Suppressor macrophage treated with lipopolysaccharide for 1 hour (primary cell): ENCODE measurements at regions not wholly inside any gene's neighbourhood (a gene's known extent, or its start where the extent isn't known, plus 50 kb on each side); places are given as distances from the start of the nearest gene placed in this dataset.

Experiments used
- DNase-seq, 3 donors: peaks; one replicate each; pipeline ENCODE4 v3.0.0-alpha.2; 2020 to 2022

DNA sequence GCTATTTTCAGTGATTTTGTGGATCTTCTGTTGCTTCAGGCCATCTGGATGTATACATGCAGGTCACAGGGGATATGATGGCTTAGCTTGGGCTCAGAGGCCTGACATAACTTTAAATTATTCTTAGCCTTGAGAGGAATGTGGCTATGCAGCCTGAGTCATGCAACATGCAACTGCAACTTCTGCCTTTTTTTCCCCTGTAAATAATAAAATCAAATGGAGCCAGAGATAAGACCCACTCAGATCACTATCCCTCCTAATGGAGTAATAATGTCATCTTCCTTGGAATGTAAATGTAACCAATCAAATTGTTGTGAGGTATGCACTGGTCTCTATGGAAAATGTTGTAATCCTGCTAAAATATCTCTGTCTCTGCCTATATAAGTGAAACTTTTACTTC, 54.9 kb downstream of the MAGEB17 start:
- no peak for DNase-seq

DNA sequence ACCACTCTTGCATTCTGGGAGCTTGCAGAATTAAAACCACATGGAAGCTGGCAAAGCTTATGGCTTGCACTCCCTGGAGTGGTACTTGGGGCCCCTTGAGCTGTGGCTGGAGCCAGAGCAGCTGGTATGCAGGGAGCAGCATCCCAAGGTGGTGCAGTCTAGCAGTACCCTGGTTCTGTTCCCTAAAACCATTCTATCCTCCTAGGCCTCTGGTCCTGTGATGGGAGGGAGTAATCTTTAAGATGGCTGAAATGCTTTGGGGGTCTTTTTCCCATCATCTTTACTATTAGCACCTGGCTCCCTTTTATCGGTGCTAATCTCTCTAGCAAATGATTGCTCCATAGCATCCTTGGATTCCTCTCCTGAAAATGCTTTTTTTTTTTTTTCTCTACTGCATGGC, 56.1 kb downstream of the MAGEB17 start:
- DNase-seq, result no peak

DNA sequence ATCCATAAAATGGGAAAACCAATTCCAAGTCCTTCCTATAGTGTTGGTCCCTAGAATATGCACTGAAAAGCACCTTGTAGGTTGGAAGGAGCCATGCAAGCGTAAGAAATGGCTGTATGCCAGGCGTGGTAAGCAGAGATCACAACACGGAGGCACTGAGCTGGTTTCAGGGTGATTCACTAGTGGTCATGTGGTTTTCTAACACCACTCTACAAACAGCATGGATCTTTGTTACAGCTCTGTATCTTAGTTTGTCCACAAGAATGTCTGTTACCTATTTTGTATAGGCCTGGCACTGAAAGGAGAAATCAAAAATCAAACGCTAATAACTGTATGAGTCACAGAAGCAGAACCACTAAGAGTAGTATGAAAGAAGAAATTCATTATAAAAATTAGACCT, 71.9 kb downstream of the MAGEB17 start:
- no peak for DNase-seq

DNA sequence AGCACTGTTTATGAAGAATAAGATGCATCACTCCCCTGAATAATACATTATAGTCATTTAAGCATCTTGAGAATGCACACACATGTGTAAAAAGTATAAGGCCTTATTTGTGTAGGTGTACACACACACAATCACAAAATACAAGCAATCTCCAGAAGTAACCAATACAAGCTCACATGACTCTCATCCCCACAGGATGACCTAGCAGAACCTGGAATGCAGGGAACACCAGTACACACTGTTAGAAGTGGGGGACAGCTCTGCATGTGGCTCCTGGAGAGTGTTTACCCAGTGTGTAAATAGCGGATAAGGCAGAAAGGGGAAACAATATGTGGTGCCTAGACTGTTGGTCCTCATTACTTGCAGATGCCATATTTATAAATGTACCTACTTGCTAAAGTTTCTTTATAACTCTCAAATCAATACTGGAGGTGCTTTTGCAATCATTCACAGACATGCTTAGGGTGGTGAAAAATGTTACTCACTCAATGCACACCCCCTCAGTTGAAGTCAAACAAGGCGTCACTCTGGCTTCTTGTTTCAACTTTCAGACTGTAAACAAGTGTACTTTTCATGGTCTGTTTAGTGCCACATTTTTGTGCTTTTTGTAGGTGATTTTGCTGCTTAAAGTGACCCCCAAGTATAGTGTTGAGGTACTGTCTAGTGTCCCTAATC, 73.1 kb downstream of the MAGEB17 start:
- no peak for DNase-seq

DNA sequence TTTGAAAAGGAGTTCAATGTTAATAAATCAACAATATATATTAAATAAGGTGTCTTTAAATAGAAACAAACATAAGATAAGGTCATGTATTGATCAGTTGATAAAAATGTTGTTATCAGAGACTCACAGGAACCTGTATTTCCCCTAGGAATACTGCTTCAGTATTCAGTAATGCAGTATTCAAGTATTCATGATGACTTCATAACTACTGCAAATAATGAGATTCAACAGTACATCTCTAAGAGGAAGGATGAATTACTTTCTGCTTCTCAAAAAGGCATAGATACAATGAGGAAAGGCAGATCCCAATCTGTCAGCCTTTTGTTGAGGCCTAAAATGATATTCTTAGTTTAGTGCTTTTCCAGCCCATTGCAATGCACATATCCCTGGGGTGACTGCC, 73.7 kb downstream of the MAGEB17 start:
- DNase-seq, result no peak

DNA sequence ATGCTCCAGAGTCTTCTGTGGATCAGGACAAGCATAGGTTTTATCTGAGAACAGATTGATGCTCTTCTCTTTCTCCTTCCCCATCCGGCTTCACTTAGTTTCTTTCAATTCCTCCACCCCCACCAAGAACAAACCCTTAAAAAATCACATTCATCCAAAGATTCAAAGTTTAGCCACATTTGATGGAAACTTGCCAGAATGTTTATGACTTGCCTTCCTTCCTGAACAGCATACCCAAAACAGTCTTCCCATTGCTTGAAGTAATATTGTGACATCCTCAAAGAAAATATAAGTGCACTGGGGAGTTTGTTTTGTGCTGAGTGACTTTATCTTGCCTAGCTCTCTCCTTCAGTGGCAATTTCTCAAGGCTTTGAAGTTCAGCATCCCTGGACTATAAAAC, 83.0 kb downstream of the MAGEB17 start:
- no peak for DNase-seq

DNA sequence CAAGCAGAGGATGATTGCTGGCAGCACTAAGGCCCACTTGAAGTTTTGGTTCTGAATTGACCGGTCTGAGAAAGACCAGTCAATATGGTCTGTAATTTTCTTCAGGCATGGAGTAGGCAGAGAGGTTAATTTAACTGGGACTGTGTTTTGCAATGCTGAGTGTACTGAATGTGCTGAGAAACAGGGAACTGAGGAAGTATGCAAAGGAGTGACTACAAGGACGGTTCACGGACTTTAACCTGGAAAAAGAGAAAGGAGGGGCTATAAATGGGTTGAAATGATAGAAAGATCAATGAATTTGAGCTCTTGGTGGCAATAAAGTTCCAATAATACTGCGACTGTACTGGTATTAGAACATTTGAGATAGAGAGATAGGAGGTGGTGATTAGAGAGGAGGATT, 84.5 kb downstream of the MAGEB17 start:
- no peak for DNase-seq

DNA sequence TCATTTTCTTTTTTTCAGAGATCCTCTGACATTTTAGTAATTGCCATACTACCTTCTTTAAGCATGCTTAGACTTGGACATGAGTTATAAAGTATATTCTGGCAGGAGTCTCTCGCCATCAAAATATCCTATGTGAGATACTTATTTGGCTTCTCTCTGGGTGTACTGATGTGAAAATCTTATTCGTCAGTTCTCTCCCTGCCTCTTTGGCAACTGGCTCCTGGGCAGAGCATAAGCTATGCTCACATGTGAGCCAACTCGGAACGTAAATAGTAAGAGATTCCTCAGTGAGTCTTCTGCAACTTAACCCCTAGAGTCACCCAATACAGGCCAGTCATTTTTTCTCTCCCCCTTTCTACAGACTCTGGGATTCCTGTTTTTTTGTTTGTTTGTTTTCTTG, 91.6 kb downstream of the MAGEB17 start:
- no peak for DNase-seq

DNA sequence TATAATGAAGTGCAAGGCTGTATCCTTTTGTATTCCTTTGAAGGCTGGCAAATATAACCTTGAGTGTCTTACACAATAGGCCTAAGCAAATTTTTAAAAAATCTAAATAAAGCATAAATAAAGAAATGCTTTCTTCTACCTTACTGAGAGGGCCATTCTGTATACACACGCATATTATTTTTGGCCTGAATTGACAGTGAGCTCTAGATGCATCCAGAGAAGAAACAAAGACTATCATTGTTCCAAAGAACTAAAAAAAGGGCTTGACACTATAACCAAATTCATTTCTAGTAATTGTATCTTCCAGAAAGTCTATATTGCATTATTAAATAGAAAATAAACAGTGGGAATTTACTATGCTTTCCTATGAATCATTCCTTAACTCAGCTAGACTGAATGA, 100.2 kb downstream of the MAGEB17 start:
- no peak for DNase-seq

DNA sequence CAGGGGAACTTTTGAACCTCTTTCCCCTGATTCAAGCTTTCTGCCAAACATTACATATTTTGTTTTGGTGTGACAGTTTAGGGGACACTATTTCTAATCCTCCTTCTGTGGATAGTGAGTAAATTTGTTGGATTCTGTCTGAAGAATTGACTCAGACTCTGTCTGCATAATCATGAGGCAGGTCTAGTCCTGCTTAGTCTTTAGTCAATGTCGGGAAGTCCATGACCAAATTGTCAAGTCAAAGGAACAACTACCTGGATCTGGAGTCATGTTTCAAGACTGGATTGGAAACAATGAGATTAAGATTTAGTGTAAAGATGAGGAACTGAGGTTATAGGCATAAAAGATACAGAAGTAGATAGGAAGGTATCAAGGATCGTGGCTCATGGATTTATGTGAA, 100.9 kb downstream of the MAGEB17 start:
- no peak for DNase-seq

DNA sequence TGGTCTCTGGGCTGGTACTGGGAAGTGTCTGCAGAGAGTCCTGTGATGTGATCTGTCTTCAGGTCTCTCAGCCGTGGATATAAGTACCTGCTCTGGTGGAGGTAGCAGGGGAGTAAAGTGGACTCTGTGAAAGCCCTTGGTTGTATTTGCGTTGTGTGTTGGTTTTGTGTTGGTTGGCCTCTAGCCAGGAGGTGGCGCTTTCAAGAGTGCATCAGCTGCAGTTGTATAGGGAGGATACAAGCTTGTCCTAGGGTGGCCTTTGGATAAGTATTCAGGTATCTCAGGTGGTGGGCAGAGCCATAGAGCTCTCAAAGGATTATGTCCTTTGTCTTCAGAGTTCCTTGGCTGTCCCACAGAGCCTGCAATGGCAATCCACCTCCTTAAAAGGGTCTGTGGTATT, 111.6 kb downstream of the MAGEB17 start:
- DNase-seq, result no peak

DNA sequence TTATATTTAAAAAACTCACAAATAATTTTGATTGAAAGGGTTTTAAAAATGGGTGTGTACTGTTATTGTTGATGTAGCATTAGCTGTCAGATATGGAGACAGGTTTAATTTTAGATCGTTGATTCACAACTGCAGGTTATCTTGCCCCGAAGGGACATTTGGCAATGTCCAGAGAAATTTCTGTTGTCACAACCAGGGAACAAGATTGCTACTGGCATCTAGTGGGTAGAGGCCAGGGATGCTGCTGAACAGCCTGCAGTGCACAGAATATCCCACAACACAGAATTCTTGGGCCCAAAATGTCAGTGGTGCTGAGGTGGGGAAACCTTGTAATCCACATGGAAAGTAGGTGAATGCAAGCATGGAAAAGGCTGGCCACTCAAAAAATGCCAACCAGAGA, 114.9 kb downstream of the MAGEB17 start:
- DNase-seq, result no peak

DNA sequence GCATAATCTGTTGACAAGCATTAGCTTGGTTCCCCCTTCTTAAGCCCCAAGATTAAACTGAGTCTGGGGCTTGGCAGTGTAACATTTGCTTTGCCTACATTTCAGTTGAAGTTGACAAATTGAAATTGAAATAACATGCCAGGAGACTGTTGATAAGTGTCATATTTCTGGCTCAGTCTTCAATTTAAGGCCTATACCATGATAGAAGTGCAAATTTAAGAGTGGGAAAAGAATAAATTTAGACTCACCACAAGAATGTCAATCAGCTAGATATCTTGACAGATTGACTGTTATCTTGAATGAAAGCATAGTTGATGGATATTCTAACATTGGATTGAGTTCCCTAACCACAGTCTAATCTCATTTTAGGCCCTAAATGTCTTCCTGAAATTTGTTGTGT, 117.6 kb downstream of the MAGEB17 start:
- DNase-seq, result no peak

DNA sequence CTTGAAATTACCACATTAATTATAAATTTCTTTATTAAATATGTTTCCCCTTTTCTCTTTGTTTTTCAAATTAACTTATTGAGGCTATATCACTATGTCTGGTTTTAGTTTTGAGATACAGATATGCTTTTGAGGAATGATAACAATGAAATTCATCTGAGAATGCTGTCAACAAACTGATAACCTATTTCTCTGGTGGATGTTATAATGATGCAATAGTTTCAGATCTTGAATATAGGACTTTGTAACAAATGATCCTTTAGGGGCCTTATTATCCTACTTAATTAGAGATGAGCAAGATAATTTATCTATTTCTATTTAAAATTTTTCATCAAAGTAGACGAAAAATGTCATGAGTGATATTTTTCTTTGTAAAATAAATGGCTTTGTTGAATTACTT, 123.7 kb downstream of the MAGEB17 start:
- DNase-seq, result no peak

DNA sequence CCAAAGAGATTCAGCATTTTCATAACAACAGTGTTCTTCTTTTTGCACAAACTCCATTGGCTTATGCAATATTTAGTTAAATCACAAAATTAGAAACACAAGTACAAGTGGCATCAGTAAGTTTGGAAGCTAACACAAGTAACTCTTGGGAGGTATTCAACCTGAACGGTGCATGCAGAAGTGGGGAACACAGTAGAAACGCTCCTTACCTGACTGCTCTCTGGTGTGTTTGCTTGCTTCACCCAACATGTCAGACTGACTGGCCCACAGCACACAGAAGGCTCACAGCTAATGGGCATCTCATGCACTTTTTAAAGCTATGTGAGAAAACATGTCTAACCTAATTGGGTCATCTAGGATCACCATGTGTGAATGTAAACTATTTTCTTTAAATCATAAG, 133.6 kb downstream of the MAGEB17 start:
- DNase-seq, result no peak

DNA sequence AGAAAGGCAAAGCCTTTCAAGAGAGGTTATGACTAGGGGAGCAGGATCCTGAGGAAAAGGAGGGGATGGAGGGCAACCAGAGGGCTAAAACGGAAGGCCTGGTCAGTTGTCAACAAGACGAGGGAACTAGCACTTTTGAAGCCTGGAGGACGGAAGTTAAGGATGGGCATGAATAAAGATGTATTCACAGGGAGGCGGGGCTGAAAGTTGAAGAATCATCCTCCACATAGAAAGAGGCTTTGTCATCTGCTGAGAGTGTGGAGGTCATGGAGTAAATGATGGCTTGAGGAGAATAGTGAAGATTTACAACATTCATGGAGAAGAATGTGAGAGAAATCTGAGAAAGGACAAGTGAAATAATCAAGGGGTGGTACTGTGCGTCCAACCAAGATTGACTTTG, 137.5 kb downstream of the MAGEB17 start:
- DNase-seq, result no peak

DNA sequence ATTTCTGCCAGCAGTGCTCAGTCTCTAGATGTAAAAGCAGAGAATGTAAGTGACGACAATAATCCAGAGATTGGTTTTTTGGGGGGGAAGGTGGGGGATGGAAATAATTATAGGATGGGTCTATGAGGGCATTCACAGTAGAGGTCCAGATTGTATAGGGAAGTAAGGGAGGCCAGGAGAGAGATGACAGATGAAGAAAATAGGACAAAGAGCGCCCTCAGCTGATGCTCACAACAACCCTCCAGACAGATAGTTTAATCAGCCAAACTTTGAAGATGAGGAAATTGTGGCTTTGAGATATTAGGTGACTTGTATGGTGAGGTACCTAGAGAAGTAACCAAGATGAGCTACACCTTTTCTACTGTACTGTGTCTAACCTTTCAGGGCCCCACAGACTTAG, 137.9 kb downstream of the MAGEB17 start:
- no peak for DNase-seq

DNA sequence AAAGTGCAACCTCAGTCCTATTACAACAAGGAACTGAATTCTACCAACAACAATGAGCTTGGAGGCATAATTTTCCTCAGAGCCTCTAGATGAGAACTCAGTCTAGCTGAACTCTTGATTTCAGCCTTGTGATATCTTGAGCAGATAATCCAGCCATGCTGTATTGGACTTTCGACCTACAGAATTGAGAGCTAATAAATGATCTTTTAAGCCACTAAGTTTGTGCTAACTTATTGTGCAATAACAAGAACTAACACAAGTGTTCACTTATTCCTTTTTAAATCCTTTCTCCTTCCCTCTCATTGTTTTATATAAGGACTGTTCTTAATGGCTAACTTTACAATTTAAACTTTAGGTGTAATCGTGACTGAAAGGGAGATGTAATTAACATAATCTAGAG, 140.7 kb downstream of the MAGEB17 start:
- no peak for DNase-seq

DNA sequence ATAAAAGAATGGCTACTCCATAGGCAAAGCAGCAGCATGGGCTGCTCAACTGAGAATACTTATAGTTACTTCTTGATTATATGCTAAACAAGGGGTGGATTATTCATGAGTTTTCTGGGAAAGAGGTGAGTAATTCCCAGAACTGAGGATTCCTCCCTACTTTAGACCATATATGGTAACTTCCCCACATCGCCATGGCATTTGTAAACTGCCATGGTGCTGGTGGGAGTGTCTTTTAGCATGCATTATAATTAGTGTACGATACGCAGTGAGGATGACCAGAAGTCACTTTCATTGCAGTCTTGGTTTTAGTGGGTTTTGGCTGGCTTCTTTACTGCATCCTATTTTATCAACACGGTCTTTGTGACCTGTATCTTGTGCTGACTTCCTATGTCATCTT, 141.5 kb downstream of the MAGEB17 start:
- DNase-seq, result no peak

DNA sequence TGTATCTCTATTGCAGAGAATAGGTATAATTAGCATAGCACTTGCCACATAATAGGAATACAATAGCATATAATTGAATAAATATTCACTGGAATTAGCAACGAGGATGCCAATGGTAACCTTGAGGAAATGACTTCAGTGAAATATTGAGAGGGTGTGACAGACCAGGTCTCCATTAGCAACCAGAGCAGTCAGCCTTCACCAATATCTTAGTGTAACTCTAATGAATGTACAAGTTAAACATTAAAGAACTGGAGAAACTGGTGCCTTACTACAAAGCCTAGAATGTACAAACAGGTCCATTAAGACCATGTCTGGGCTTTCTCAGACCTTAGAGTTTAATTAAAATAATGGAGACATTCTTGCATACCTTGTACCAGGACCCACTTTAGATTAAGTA, 143.0 kb downstream of the MAGEB17 start:
- no peak for DNase-seq

DNA sequence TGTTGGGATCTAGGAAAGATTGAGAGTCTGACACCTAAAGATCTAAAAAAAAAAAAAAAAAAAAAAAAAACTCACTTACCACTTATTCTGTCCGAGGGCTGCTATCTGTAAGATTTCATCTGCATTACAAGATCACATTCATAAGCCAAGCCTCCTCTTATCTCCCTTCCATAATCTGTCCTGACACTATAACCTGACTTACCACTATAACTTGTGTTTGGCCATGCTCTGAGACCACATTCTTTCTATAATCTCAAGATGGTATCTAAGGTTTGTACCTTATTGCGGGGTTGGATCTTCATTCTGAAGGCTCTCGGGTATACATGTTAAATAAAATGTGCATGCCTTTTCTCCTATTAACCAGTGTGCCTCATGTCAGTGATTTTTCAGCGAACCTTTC, 144.4 kb downstream of the MAGEB17 start:
- no peak for DNase-seq

DNA sequence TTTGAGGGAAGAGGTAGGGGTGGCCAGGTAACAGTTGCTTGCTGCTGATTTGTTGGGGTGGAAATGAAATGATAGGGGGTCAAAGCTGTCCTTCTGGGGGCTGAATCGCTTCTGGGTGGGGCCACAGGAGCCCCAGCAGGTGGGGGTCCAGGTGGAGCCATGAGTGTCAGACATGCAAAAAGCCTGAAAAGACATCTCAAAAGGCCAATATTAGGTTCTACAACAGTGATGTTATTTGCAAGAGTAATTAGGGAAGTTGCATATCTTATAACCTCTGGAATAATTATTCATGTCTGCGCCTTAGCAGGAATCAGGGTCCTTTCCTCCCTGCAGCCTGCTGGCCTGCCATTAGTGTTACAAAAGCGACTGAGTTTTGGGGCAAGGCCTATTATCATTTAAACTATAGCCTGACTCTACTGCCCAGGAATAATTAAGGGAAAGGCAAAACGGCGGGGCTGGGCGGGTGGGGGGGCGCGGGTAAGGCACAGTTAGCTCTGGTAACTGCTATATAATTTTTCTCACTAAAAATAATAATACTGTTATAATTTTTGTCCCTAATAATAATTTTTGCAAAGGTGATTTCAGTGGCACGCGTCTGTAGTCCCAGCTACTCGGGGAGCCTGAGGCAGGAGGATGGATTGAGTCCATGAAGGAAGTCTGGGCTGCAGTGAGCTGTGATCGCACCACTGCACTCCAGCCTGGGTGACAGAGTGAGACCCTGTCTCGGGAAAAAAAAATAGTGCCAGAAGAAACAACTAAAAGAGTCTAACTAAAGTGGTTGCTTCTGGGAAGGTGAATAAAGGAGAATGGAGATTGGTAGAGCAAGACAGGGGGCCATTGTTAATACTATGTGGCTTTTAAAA, 145.7 kb downstream of the MAGEB17 start:
- no peak for DNase-seq

DNA sequence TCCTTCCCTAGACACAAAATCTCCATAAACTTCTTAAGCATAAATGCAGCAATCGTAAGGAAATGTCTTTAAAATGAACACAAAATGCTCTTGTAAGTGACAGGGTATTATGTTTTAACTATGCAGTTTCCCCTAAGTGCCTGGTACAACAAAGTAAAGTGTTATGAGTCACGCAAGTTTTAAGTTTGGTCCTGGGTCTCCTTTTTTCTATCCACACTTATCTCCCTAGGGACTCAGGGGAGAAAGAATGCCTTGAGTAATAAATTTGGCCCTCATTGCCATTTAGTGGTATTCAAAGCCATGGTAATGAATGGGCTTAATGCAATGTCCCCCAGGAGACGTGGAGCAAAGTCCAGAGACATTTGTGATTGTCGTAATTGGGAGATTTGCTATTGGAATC, 149.1 kb downstream of the MAGEB17 start:
- DNase-seq, result no peak

DNA sequence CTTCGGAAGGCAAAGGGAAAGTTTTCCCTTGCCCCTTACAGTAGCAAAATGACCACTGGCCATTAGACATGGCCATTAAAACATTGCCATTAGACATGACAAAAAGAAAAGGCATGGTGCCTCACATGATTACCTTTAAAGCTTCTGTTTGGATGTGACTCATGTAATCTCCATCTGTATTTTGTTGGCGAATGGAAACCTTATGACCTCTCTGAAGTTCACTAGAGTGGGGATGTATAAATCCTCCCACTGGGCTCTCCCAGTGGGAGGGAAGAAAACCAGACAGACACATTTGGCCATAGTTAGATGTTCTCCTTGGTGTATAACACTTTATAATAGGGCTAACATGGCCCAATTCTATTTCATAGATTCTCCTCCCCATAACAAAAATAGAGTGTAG, 152.6 kb downstream of the MAGEB17 start:
- no peak for DNase-seq
